Lung (tissue), 11 donors: ENCODE measurements at regions not wholly inside any gene's neighbourhood (a gene's known extent, or its start where the extent isn't known, plus 50 kb on each side); places are given as distances from the start of the nearest gene placed in this dataset.

Source experiments
- ATAC-seq: fragments of 200-7000 bp; cut with Tn5 transposase; one replicate; pipeline ENCODE4 v1.9.1; 2020; ENCODE audit warnings: moderate number of reproducible peaks; ENCODE audit not compliant: insufficient read depth, low FRiP score
- DNase-seq, 3 donors: peaks; one replicate each; pipeline ENCODE4 v3.0.0-alpha.2; 2013 to 2017
- H3K27ac ChIP-seq, 2 donors: one replicate each; pipeline ENCODE4 v1.5.1; 2013; ENCODE audit warnings: mild to moderate bottlenecking in 2 of 2, moderate library complexity in 2 of 2, control low read depth in 1 of 2, inconsistent platforms in 1 of 2, low read depth in 1 of 2, low read length in 1 of 2
- H3K27me3 ChIP-seq, 3 donors: one replicate each; pipeline ENCODE4 v1.5.1; 2013; ENCODE audit warnings: low read length in 2 of 3; ENCODE audit not compliant: control insufficient read depth in 3 of 3, insufficient read depth in 3 of 3
- H3K36me3 ChIP-seq, 4 donors: one replicate each; pipeline ENCODE4 v1.5.1; 2013; ENCODE audit warnings: low read length in 4 of 4, mild to moderate bottlenecking in 1 of 4, moderate library complexity in 1 of 4; ENCODE audit not compliant: control insufficient read depth in 4 of 4, insufficient read depth in 4 of 4
- H3K4me1 ChIP-seq, 5 donors: one replicate each; pipeline ENCODE4 v1.5.1; 2013; ENCODE audit warnings: low read length in 5 of 5, mild to moderate bottlenecking in 2 of 5, moderate library complexity in 1 of 5; ENCODE audit not compliant: control insufficient read depth in 5 of 5, insufficient read depth in 5 of 5
- H3K4me3 ChIP-seq: one replicate; pipeline ENCODE4 v1.5.1; 2013; ENCODE audit warnings: mild to moderate bottlenecking, control low read depth, moderate library complexity
- H3K9ac ChIP-seq, 2 donors: one replicate each; pipeline ENCODE4 v1.5.1; 2013; ENCODE audit warnings: low read length in 2 of 2, control low read depth in 1 of 2; ENCODE audit not compliant: insufficient read depth in 1 of 2
- H3K9me3 ChIP-seq, 4 donors: one replicate each; pipeline ENCODE4 v1.5.1; 2013; ENCODE audit warnings: low read length in 3 of 4, mild to moderate bottlenecking in 1 of 4, moderate library complexity in 1 of 4; ENCODE audit not compliant: control insufficient read depth in 4 of 4, insufficient read depth in 3 of 4
- CTCF ChIP-seq: IDR thresholded peaks from 2 replicates; pipeline ENCODE4 v1.5.1; 2012; ENCODE audit warnings: mild to moderate bottlenecking; ENCODE audit errors: control extremely low read depth, extremely low read depth
- WGBS, 2 donors: extraction: QIAGEN DNeasy Blood & Tissue Kit; methylation state at CpG; one replicate each; pipeline ENCODE4 v1.1.7; 2013; 5-methylcytosine and 5-hydroxymethylcytosine counted together
- donor health status: control.
- donor health status: control.
- donor health status: Bipolar disorder and iron deficiency.
- donor health status: healthy.
- donor health status: DM: yes; HTN: yes; CAD: no.

GRCh38 chr17:36868777-36869176, 68.5 kb upstream of the LHX1 start:
- Histone ChIP-seq H3K9ac (no peak overlapping the region), H3K4me1 (peaks cover 0 to 4% (median 0%) of the 10 kb centered on the region in 5 donors), H3K27me3 (no peaks in the 10 kb centered on the region), H3K27ac (no peak overlapping the region), H3K9me3 (peaks cover 0 to 7% (median 2%) of the 10 kb centered on the region in 4 donors), H3K36me3 (no peaks in the 10 kb centered on the region), H3K4me3 (no peak overlapping the region)
- DNase-seq: no peak
- TF ChIP-seq CTCF: no peak
- ATAC-seq: no peak
- 65 to 72% methylated on average over 10 of the region's 10 CpGs for WGBS, 2 donors

- Histone ChIP-seq H3K9ac (no peak overlapping the region), H3K27me3 (no peaks in the 10 kb centered on the region), H3K4me1 (peaks cover 0 to 4% (median 0%) of the 10 kb centered on the region in 5 donors), H3K9me3 (peaks cover 0 to 7% (median 2%) of the 10 kb centered on the region in 4 donors), H3K36me3 (no peaks in the 10 kb centered on the region), H3K4me3 (no peak overlapping the region), H3K27ac (no peak overlapping the region)
- WGBS, 2 donors: 68 to 77% methylated on average over 8 of the region's 8 CpGs
- TF ChIP-seq CTCF: no peak
- no peak for ATAC-seq
- no peak for DNase-seq
These were observed 67.8 kb upstream of the LHX1 start for GRCh38 chr17:36869441-36869840.

GRCh38 chr17:36869856-36870719, 67.2 kb upstream of the LHX1 start:
- ATAC-seq: no peak
- peak in 1 of 3 donors; percentile 10 for DNase-seq
- no peak for TF ChIP-seq CTCF
- Histone ChIP-seq H3K27me3 (no peaks in the 10 kb centered on the region), H3K9me3 (peaks cover 0 to 7% (median 2%) of the 10 kb centered on the region in 4 donors), H3K27ac (no peak overlapping the region), H3K4me3 (no peak overlapping the region), H3K4me1 (peaks cover 0 to 4% (median 0%) of the 10 kb centered on the region in 5 donors), H3K36me3 (no peaks in the 10 kb centered on the region), H3K9ac (no peak overlapping the region)
- 56 to 59% methylated on average over 18 of the region's 18 CpGs for WGBS, 2 donors
